ENCODE measurements at regions not wholly inside any gene's neighbourhood (a gene's known extent, or its start where the extent isn't known, plus 50 kb on each side); places are given as distances from the start of the nearest gene placed in this dataset.

- DNase-seq = no peak
These were observed 631.2 kb upstream of the EPHA7 start for GRCh38 chr6:94050515-94050914.

GRCh38 chr6:94049001-94049400 is 629.6 kb upstream of the EPHA7 start:
- no peak for DNase-seq

- DNase-seq = no peak
These were observed 625.9 kb upstream of the EPHA7 start for GRCh38 chr6:94045099-94045829.

- no peak for DNase-seq
These were observed 622.8 kb upstream of the EPHA7 start for GRCh38 chr6:94041945-94042709.

- DNase-seq = no peak
These were observed 616.7 kb upstream of the EPHA7 start for GRCh38 chr6:94036024-94036423.

- no peak for DNase-seq
These were observed 608.0 kb upstream of the EPHA7 start for GRCh38 chr6:94027374-94027773.

- DNase-seq = no peak
These were observed 607.2 kb upstream of the EPHA7 start for GRCh38 chr6:94026575-94026974.

GRCh38 chr6:94005835-94006234 is 586.5 kb upstream of the EPHA7 start:
- DNase-seq = no peak

GRCh38 chr6:93992976-93993375 is 573.6 kb upstream of the EPHA7 start:
- DNase-seq = no peak

GRCh38 chr6:93989630-93990029 is 570.3 kb upstream of the EPHA7 start:
- no peak for DNase-seq

- no peak for DNase-seq
These were observed 566.6 kb upstream of the EPHA7 start for GRCh38 chr6:93985953-93986352.

GRCh38 chr6:93975159-93975558 is 555.8 kb upstream of the EPHA7 start:
- DNase-seq = no peak

GRCh38 chr6:93974332-93974731 is 555.0 kb upstream of the EPHA7 start:
- DNase-seq = no peak

GRCh38 chr6:93972791-93973190 is 553.4 kb upstream of the EPHA7 start:
- no peak for DNase-seq

GRCh38 chr6:93970684-93971083 is 551.3 kb upstream of the EPHA7 start:
- no peak for DNase-seq

- no peak for DNase-seq
These were observed 548.8 kb upstream of the EPHA7 start for GRCh38 chr6:93968126-93968525.

GRCh38 chr6:93964926-93965325 is 545.6 kb upstream of the EPHA7 start:
- no peak for DNase-seq

- DNase-seq = no peak
These were observed 545.0 kb upstream of the EPHA7 start for GRCh38 chr6:93964321-93964720.

- no peak for DNase-seq
These were observed 543.2 kb upstream of the EPHA7 start for GRCh38 chr6:93962566-93962965.

- no peak for DNase-seq
These were observed 535.2 kb upstream of the EPHA7 start for GRCh38 chr6:93954584-93954983.

- no peak for DNase-seq
These were observed 524.3 kb upstream of the EPHA7 start for GRCh38 chr6:93943661-93944060.

- no peak for DNase-seq
These were observed 521.0 kb upstream of the EPHA7 start for GRCh38 chr6:93940381-93940780.

GRCh38 chr6:93932175-93932574 is 512.8 kb upstream of the EPHA7 start:
- DNase-seq = no peak

- DNase-seq = no peak
These were observed 508.4 kb upstream of the EPHA7 start for GRCh38 chr6:93927731-93928130.

GRCh38 chr6:93919365-93919764 is 500.0 kb upstream of the EPHA7 start:
- no peak for DNase-seq
